Endothelial cell of umbilical vein (primary cell): ENCODE measurements at regions not wholly inside any gene's neighbourhood (a gene's known extent, or its start where the extent isn't known, plus 50 kb on each side); places are given as distances from the start of the nearest gene placed in this dataset.

ENCODE experiments used
- BruUV-seq: library from RNA; stranded (reverse); fragments of 400-500 nt; replicated peaks from 2 replicates; lab custom pipeline; 2021; lab: Mats Ljungman, UMichigan
- CTCF ChIA-PET: fragments of 300-600, 350-600 bp; sonication (Branson Sonifier 250); formaldehyde crosslinking; loops from one replicate; lab custom pipeline; 2021; ENCODE audit warnings: antibody characterized with exemption, inconsistent platforms; lab: Charles Lee
- POLR2A ChIA-PET: fragments of 300-600, 350-600 bp; sonication (Branson Sonifier 250); formaldehyde crosslinking; loops from one replicate; lab custom pipeline; 2021; ENCODE audit warnings: antibody characterized with exemption, inconsistent platforms; lab: Charles Lee
- DNase-seq: peaks from one replicate; pipeline ENCODE4 v3.0.0-alpha.2; 2011; ENCODE audit warnings: low read depth, low spot score
- FAIRE-seq: peaks from 2 replicates; lab custom pipeline; 2011; peaks lifted over from hg19 to GRCh38; lab: Jason Lieb, UNC
- H2AFZ ChIP-seq: 2 replicates; pipeline ENCODE4 v1.6.0; 2012; ENCODE audit warnings: low read depth, low read length, control low read depth, inconsistent platforms
- H3K27ac ChIP-seq: 2 replicates; pipeline ENCODE4 v1.5.1; 2011; ENCODE audit warnings: low read depth, mild to moderate bottlenecking, control low read depth, low read length, moderate library complexity; ENCODE audit not compliant: insufficient read depth
- H3K27me3 ChIP-seq, 2 experiments: 2 replicates each; pipeline versions ENCODE4 v1.6.0 to v1.6.1; 2011; ENCODE audit warnings: low read length in 2 of 2, mixed read lengths in 1 of 2; ENCODE audit not compliant: control insufficient read depth in 2 of 2, insufficient read depth in 2 of 2
- H3K36me3 ChIP-seq, 2 experiments: 2 replicates in 1 of 2; 3 replicates in 1 of 2; pipeline ENCODE4 v1.5.1; 2011; ENCODE audit warnings: low read length in 2 of 2, mild to moderate bottlenecking in 1 of 2, moderate library complexity in 1 of 2; ENCODE audit not compliant: control insufficient read depth in 2 of 2, insufficient read depth in 2 of 2; ENCODE audit errors: extremely low read depth in 1 of 2
- H3K4me1 ChIP-seq: 3 replicates; pipeline ENCODE4 v1.5.1; 2011; ENCODE audit warnings: mild to moderate bottlenecking, low read length; ENCODE audit not compliant: control insufficient read depth, insufficient read depth; ENCODE audit errors: extremely low read depth
- H3K4me2 ChIP-seq: 2 replicates; pipeline ENCODE4 v1.6.1; 2011; ENCODE audit warnings: low read length, control low read depth, mixed read lengths; ENCODE audit not compliant: insufficient read depth
- H3K4me3 ChIP-seq, 3 experiments: fragments of 200-600 bp in 1 of 3; sonication (generic), shearing (Covaris generic) in 1 of 3; replicated peaks in 1 of 3; 2 replicates each; pipeline ENCODE4 v1.5.1; 2011 to 2016; ENCODE audit warnings: control low read depth in 3 of 3, low read length in 3 of 3, mild to moderate bottlenecking in 2 of 3, inconsistent platforms in 1 of 3, low read depth in 1 of 3, moderate library complexity in 1 of 3; ENCODE audit not compliant: insufficient read depth in 1 of 3
- H3K79me2 ChIP-seq: 2 replicates; pipeline ENCODE4 v1.6.0; 2012; ENCODE audit warnings: low read length, inconsistent platforms; ENCODE audit not compliant: control insufficient read depth, insufficient read depth
- H3K9ac ChIP-seq: replicated peaks from 2 replicates; pipeline ENCODE3; 2011; ENCODE audit warnings: low read length, control low read depth; ENCODE audit not compliant: insufficient read depth; ENCODE audit errors: extremely low read depth
- H3K9me1 ChIP-seq: replicated peaks from 3 replicates; pipeline ENCODE4 v1.6.0; 2011; ENCODE audit warnings: mild to moderate bottlenecking, low read length; ENCODE audit not compliant: control insufficient read depth, insufficient read depth; ENCODE audit errors: extremely low read depth
- H3K9me3 ChIP-seq: replicated peaks from 2 replicates; pipeline ENCODE4 v1.5.1; 2012; ENCODE audit warnings: low read length, inconsistent platforms; ENCODE audit not compliant: control insufficient read depth, insufficient read depth
- H4K20me1 ChIP-seq: replicated peaks from 2 replicates; pipeline ENCODE3; 2011; ENCODE audit warnings: mild to moderate bottlenecking, low read length; ENCODE audit not compliant: control insufficient read depth, insufficient read depth; ENCODE audit errors: extremely low read depth
- EZH2 ChIP-seq: IDR thresholded peaks from 2 replicates; pipeline ENCODE4 v1.6.1; 2012; ENCODE audit warnings: borderline replicate concordance, low read depth, mild to moderate bottlenecking, moderate library complexity, low read length, inconsistent platforms; ENCODE audit not compliant: severe bottlenecking
- FOS ChIP-seq: IDR thresholded peaks from 2 replicates; pipeline ENCODE4 v1.6.1; 2011; ENCODE audit warnings: mild to moderate bottlenecking, low read length, moderate library complexity, borderline replicate concordance; ENCODE audit not compliant: insufficient read depth
- JUN ChIP-seq: IDR thresholded peaks from 2 replicates; pipeline ENCODE4 v1.6.1; 2011; ENCODE audit warnings: borderline replicate concordance, low read depth; ENCODE audit not compliant: insufficient read length, insufficient read depth
- dilution Hi-C: fragments of 300-500 bp; cut with MboI; formaldehyde crosslinking; loops from one replicate; pipeline ENCODE4 v1.15.0; 2019; ENCODE audit warnings: low sequenced_read_pairs; ENCODE audit not compliant: extremely low pct_ligation_motif_present
- intact Hi-C: fragments of 100-400 bp; cut with micrococcal nuclease; formaldehyde crosslinking; loops from one replicate; pipeline ENCODE4 v1.10.0; 2022
- TF ChIP-seq, protein P1 (sequence below): IDR thresholded peaks from 2 replicates; pipeline ENCODE4 v1.6.1; 2011; ENCODE audit not compliant: insufficient read depth, insufficient read length
- TF ChIP-seq, protein P2 (sequence below), 2 donors: IDR thresholded peaks; 1 replicate in 1 of 2; 2 replicates in 1 of 2; pipeline ENCODE4 v1.5.1; 2011; ENCODE audit warnings: low read length in 2 of 2, mild to moderate bottlenecking in 2 of 2, moderate library complexity in 2 of 2, control low read depth in 1 of 2, inconsistent platforms in 1 of 2, low read depth in 1 of 2; ENCODE audit not compliant: insufficient read depth in 1 of 2; ENCODE audit errors: extremely low read depth in 1 of 2

DNA sequence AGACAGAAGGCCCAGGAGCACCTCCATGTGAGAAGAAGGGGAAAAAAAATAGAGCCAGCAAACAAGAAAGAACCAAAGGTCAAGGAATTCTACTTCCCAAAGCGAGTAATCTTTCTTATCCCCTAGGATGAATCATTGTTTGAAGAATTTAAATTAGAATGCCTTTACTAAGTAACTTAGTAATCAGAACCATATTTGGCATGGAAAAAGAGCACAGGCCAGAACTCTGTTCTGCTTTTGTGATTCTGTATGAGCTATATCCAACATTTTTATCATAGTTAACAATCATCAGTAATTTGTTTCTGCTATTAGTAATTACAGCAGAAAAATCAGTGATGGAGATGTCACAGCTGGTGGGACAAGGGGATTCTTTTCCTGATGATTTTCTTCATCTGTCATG is 228.8 kb upstream of the FAM83B start:
- intact Hi-C loops (no loop called here), dilution Hi-C loops (no loop called here)
- no peaks in the 10 kb centered on the region for H3K9me1 ChIP-seq
- H3K4me2 ChIP-seq: no peak overlapping the region
- no peak overlapping the region for H3K27ac ChIP-seq
- no peaks in the 10 kb centered on the region for H3K4me1 ChIP-seq
- no peak overlapping the region for H3K4me3 ChIP-seq
- POLR2A ChIA-PET: no interaction called here
- H3K9me3 ChIP-seq: no peaks in the 10 kb centered on the region
- H3K79me2 ChIP-seq: no peaks in the 10 kb centered on the region
- no peak overlapping the region for H2AFZ ChIP-seq
- FAIRE-seq (peak; percentile 38), DNase-seq (peak; percentile 68)
- no peak overlapping the region for H3K9ac ChIP-seq
- H3K36me3 ChIP-seq: no peaks in the 10 kb centered on the region
- CTCF ChIA-PET: interaction anchor here (1.4 to 2.0 kb wide), 2 partner anchors 373 to 632 kb away, joined by 8 to 9 read pairs; no protein-coding TSS in a partner anchor
- no peaks in the 10 kb centered on the region for H4K20me1 ChIP-seq
- TF ChIP-seq EZH2: no peak
- no peak for TF ChIP-seq JUN
- TF ChIP-seq, protein P1, sequence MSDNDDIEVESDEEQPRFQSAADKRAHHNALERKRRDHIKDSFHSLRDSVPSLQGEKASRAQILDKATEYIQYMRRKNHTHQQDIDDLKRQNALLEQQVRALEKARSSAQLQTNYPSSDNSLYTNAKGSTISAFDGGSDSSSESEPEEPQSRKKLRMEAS: no peak
- TF ChIP-seq, protein P2, sequence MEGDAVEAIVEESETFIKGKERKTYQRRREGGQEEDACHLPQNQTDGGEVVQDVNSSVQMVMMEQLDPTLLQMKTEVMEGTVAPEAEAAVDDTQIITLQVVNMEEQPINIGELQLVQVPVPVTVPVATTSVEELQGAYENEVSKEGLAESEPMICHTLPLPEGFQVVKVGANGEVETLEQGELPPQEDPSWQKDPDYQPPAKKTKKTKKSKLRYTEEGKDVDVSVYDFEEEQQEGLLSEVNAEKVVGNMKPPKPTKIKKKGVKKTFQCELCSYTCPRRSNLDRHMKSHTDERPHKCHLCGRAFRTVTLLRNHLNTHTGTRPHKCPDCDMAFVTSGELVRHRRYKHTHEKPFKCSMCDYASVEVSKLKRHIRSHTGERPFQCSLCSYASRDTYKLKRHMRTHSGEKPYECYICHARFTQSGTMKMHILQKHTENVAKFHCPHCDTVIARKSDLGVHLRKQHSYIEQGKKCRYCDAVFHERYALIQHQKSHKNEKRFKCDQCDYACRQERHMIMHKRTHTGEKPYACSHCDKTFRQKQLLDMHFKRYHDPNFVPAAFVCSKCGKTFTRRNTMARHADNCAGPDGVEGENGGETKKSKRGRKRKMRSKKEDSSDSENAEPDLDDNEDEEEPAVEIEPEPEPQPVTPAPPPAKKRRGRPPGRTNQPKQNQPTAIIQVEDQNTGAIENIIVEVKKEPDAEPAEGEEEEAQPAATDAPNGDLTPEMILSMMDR (IDR thresholded peaks at IDR 0.05; ENCODE audit: extremely low read depth in 1 of 2, insufficient read depth in 1 of 2, low read depth in 1 of 2, low read length in 2 of 2): no peak
- peak; percentile 66 for TF ChIP-seq FOS
- BruUV-seq: no TSS peak
- H3K27me3 ChIP-seq: no peaks in the 10 kb centered on the region
